GM12873 (cell line): ENCODE measurements at regions not wholly inside any gene's neighbourhood (a gene's known extent, or its start where the extent isn't known, plus 50 kb on each side); places are given as distances from the start of the nearest gene placed in this dataset.

ENCODE experiments used
- TF ChIP-seq, protein P1 (sequence below): IDR thresholded peaks from 2 replicates; pipeline ENCODE4 v1.5.1; 2012; ENCODE audit warnings: low read depth, mild to moderate bottlenecking, moderate library complexity, low read length, control low read depth; ENCODE audit not compliant: insufficient read depth; ENCODE audit errors: missing control alignments

DNA sequence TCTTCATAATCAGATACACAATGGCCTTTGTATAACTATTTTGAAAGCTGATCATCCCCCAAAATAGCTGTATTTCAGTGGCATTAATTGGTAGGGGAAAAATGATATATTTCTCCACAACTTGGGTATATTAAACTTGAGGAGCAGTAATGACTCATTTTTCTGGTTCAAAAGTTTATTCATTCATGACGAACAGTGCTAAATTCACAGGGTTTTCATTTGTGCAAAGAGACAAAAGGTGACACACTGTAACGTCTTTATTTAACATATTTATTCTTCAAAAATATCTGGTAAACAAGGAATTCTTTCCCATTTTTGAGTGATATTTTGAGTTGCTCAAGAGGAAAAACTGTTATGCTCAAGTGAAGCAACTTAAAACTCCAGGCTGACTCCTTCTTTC is 415.5 kb upstream of the SOX5 start:
- TF ChIP-seq, protein P1, sequence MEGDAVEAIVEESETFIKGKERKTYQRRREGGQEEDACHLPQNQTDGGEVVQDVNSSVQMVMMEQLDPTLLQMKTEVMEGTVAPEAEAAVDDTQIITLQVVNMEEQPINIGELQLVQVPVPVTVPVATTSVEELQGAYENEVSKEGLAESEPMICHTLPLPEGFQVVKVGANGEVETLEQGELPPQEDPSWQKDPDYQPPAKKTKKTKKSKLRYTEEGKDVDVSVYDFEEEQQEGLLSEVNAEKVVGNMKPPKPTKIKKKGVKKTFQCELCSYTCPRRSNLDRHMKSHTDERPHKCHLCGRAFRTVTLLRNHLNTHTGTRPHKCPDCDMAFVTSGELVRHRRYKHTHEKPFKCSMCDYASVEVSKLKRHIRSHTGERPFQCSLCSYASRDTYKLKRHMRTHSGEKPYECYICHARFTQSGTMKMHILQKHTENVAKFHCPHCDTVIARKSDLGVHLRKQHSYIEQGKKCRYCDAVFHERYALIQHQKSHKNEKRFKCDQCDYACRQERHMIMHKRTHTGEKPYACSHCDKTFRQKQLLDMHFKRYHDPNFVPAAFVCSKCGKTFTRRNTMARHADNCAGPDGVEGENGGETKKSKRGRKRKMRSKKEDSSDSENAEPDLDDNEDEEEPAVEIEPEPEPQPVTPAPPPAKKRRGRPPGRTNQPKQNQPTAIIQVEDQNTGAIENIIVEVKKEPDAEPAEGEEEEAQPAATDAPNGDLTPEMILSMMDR: no peak

DNA sequence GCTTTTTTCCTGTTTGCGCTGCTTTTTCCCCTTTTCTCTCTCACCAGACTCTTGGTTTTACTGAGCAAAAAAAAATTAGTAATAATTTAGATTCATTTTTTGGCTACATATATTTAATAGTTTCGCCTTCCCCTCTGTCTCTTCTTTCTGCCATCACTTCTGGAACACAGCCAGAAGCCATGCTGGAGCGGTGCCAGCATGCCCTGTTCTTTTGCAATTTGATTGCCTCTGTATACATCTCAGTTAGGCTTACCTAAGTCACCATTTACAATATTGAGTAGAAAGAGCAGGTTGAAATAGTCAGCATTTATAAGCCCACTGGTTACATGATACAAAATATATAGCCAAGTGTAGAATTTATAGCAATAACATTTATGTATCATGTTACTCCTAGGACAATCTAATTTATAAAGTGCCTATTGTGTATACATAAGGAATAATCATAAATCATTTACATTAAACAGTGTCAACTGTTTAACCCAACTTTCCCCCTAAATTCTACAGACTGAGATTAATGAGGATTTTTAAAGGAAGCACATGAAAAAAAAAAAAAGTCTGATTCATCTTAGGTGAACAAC is 413.8 kb upstream of the SOX5 start:
- TF ChIP-seq, protein P1: no peak

DNA sequence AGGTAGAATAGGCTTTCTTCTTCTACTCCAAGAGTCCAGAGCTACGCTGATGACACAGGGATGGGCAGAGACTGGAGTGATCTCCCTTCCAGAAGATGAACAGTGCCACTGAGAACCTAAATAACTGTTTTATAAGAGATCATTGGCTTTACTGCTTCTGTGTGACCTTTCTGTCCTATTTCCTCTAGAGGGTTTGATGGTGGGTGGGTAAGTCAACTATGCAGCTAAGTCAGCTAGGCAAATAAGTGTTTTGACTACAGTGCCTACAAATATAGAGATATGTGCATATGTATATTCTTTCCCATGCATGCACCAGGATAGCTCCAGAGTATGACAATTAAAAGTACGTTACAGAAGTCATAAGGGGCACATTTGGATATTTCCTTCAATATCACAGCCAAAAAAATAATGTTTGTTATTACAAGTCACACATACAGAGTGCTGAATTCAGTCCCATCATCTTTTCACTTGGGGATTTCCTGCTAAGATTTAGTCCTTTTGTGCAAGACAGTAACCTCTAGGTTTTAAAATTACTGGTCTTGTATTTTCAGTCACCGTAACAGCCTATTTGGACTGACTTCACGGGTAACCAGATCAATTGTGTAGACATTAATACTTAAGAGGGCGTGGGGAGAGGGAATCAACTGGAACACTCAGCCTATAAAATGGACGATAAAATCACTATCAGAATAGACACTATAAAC is 412.6 kb upstream of the SOX5 start:
- TF ChIP-seq, protein P1: no peak

DNA sequence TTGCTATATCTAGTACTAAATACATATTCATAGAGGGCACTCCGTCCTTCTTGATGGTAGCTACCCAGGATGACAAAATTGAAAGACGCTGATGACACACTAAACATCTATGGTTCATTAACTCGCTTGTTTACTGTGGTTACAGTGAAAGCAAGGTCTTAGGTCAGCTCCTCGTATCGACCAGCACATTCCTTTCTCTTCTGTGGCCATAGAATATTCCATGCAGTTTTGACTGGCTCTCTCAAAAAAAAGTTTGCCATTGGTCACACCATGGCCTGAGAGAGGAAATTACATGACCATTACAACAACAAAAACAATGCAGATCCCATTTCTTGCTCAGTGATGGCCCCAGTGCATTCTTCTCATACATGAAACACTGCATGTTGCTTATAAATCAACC is 411.4 kb upstream of the SOX5 start:
- TF ChIP-seq, protein P1: no peak

DNA sequence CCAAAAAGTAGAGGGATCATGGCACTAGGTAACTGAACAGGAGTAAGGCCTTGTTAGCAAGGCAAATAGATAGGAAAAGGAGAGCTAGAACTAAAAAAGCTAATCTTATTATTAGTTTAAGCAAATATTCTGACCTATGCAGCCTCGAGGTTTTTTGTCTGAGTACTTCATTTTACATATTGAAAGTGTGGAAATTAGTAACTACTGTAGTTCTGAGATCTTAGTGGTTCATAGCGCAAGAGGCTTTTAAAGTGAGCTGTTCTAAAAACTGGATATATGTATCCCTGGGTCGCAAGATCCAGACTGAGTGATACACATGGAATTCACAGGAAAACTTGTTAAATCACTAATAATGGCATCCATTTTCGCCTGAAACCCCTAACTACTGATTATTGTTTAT is 411.0 kb upstream of the SOX5 start:
- TF ChIP-seq, protein P1: no peak

DNA sequence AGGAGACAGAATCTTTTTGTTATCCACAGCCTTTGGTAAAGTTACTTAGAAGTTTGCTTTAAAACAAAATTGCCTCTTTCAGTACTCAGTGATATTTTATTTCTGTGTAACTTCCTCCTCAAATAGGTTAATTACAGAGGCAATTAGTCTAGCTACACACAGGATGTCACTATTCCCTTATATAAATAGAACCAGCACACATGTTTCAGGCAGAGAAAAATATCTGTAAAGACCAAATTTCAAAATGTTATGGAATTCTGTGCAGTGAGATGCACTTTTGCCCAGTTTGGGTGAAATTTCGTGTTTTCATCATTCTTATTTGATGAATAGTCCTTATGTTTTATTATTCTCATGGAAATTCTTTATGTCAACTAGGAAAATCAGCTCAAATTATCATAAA is 410.6 kb upstream of the SOX5 start:
- TF ChIP-seq, protein P1: no peak

DNA sequence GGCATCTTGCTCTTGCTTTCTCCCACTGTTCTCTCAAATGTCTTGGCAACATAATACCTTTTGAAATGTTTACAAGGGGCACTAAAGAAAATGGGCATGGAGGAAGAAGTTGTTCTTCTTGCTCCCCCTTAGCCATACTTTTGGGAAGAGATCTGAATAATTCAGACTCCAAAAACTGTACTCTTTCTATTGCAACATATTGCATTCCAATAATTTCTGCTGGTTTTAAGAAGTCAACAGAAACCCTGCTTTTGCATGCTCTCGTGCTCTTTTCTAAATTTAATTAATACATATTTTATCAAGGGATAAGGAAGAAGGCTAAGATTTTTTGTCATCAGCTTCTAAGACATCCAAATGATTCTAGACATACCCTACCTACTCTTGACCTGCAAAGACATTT is 409.9 kb upstream of the SOX5 start:
- TF ChIP-seq, protein P1: no peak
